Stimulated activated CD8-positive, alpha-beta memory T cell treated with anti-CD3 and anti-CD28 coated beads, Interleukin-7, amount 100 ng/mL, for 1 hour (primary cell): ENCODE measurements at regions not wholly inside any gene's neighbourhood (a gene's known extent, or its start where the extent isn't known, plus 50 kb on each side); places are given as distances from the start of the nearest gene placed in this dataset.
"Not testable (repeated sequence)": the region's sequence is repeated elsewhere in the genome, so short reads cannot be mapped to it uniquely, and the experiment has no call there.

ENCODE experiments used
- DNase-seq, 2 donors: peaks; one replicate each; pipeline ENCODE4 v3.0.0-alpha.2; 2020; ENCODE audit warnings: low read depth in 2 of 2

- DNase-seq = no peak
Observed at GRCh38 chr21:17679002-17679600, 66.4 kb upstream of the BTG3 start.

GRCh38 chr21:17676930-17677329 lies 64.2 kb upstream of the BTG3 start:
- DNase-seq = not testable (repeated sequence)

- DNase-seq = no peak
Observed at GRCh38 chr21:17674106-17674505, 61.4 kb upstream of the BTG3 start.

DNA sequence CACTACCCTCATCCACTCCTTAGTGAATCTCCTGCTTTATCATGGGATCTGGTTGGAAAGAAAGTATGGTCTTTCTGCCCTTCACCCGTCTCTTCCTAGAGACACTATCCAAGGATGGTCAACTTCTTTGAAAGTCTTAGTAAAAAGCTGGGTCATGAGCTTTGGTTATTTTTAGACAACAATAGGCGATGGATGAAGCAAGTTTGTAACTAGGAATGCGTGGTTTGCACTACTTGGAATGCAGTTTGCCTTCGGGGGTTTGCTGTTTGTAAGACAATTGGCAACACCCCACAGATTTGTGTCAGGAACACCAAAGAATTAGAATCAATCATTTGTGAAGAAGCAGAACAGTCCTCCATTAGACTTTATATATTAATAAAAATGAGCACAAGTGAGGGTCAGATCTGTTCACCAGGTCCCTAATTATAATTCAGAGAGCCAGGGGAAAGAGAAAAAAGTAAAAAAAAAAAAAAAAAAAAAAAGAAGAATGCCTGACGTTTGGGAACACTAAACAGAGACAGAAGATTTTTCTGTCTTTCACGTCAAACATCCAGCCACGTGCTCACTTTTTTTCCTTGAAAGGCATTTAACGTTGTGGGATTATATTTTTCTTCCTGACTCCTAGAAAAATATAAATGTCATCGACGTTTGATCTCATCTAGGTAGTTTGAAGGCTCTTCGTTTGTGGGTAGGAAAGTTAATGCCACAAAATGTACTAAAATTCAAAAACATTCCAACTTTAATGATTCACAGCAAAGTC lies 60.7 kb upstream of the BTG3 start:
- DNase-seq = no peak

DNA sequence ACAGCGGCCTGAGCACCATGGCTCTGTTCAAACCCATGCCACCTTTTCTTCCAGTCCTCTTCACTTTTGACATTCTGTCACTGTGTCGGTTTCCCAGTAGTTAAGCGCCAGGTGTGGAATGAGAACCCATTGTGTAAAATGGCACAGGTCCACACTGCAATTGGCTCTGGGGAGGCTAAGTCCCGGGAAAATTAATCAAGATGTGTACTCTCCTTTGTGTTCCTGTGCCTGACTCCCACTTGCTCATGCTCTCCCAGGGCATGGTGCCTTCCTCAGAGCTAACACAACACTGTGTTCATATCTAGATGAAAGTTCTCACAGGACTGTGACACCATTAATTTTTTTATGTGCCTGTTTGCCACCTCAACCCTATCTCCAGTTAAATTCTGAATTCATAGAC lies 59.0 kb upstream of the BTG3 start:
- no peak for DNase-seq

DNA sequence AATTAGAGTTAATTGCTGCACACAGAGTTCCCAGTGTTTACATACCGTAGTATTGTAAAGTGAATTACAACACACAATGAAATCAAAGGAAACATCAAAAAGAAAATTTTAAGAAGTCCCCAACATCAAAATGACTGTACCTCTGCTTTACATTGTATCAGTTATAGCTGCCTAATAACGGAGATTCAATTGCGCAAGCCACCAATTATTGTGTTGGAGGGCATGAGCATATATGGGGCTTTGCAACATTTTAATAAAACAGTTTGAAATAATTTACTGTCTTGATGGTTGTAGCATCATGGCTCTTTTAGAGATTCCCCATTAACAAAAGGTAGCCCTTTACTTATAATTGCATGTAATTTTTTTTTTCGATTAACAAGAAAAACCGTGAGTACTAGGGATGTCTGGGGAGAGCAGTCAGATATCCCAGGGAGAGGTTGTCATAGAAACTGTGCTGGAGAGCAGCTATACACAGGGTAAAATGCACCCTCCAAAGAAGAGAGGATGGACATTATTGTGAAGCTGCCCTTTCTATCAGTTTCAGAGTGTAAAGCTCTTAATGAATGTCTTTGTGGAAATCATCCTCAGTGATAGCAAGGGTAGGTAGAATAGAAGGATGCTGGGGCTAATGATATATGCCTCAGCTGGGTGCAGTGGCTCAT lies 55.9 kb upstream of the BTG3 start:
- DNase-seq = no peak

DNA sequence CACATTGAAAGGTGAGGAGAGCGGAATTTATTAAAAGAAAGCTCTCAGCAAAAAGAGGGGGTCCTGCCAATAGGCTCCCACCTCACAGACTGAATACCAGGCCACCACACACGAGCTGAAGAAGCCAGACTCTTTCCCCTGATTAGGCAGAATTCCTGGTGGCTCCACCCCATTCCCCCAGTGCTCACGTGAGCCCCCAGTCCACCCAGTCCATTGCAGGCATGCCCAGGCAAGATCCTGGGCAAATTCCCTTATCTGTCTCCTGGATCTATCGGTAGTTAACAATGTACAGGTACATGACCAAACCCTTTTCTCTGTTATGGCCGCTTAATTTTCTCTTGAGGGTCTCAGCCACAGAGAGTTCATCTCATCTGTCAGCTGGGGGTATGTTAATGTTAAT lies 54.6 kb upstream of the BTG3 start:
- DNase-seq = no peak
